Sigmoid colon (tissue), 4 donors: ENCODE measurements at regions not wholly inside any gene's neighbourhood (a gene's known extent, or its start where the extent isn't known, plus 50 kb on each side); places are given as distances from the start of the nearest gene placed in this dataset.

Experiments used
- CTCF ChIP-seq, 4 experiments: fragments of 450-650 bp in 3 of 4; fragments of 200-600 bp in 1 of 4; IDR thresholded peaks; one replicate each; pipeline ENCODE4 v1.5.1; 2016 to 2019; ENCODE audit warnings: antibody characterized with exemption in 4 of 4, mild to moderate bottlenecking in 3 of 4, moderate library complexity in 2 of 4
- EP300 ChIP-seq, 4 donors: sonication (generic); formaldehyde crosslinking; IDR thresholded peaks; one replicate each; pipeline ENCODE4 v1.6.1; 2017; ENCODE audit warnings: antibody characterized with exemption in 4 of 4
- POLR2A ChIP-seq, 2 donors: fragments of 450-650 bp; IDR thresholded peaks; one replicate each; pipeline ENCODE4 v1.6.1; 2016; ENCODE audit warnings: antibody characterized with exemption in 2 of 2, mild to moderate bottlenecking in 2 of 2, moderate library complexity in 2 of 2
- POLR2AphosphoS5 ChIP-seq, 4 donors: sonication (generic); formaldehyde crosslinking; IDR thresholded peaks; one replicate each; pipeline ENCODE4 v1.6.1; 2017; ENCODE audit warnings: antibody characterized with exemption in 4 of 4

- TF ChIP-seq CTCF (IDR thresholded peaks at IDR 0.05) (no peak), POLR2A (IDR thresholded peaks at IDR 0.05) (no peak), EP300 (IDR thresholded peaks at IDR 0.05) (no peak), POLR2AphosphoS5 (IDR thresholded peaks at IDR 0.05) (no peak)
Measured at GRCh38 chr6:141167945-141168344, 964.8 kb upstream of the GJE1 start.
